Activated CD8-positive, alpha-beta memory T cell treated with anti-CD3 and anti-CD28 coated beads for 1 hour (primary cell): ENCODE measurements at regions not wholly inside any gene's neighbourhood (a gene's known extent, or its start where the extent isn't known, plus 50 kb on each side); places are given as distances from the start of the nearest gene placed in this dataset.
"Not testable (repeated sequence)": the region's sequence is repeated elsewhere in the genome, so short reads cannot be mapped to it uniquely, and the experiment has no call there.

Experiments
- DNase-seq, 2 donors: peaks; one replicate each; pipeline ENCODE4 v3.0.0-alpha.2; 2020; ENCODE audit warnings: low read depth in 1 of 2; ENCODE audit errors: extremely low read depth in 1 of 2

DNA sequence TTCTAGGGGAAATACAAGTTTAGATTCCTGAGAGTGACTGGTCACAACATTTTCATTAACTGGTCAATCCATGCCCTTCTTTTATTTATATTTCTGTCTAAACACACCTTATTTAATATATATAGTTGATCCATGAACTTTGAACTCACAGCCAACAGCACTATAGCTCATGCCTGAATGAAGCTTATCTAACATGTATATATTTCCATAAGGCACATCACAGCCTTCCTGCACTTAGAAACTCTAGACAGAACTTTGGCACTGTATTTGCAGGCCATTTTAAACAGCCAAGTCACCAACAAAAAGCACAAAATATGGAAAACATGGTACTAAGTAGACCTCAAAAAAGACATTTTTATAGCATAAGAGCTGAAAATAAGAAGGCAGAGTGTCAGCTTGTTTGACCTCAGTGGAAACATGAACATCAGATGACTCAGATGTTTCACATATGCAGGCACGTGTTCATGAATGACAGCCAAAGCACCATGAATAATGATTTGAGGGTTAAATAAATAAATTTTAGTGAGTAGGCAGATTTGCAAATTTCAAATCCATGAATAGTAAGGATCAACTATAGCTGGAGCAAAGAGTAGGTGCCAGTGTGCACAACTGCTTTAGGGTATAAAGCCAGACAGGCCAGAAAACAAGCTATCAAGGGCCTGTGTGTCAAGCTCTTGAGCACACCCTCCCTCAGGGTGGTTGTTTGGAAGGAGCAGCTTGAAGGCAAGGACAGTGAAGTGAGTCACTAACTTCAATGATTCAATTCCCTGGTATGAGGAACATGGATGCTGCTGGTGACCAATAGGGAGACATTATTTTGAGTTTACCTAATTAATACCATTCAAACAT is 88.9 kb upstream of the NT5E start:
- DNase-seq: no peak

DNA sequence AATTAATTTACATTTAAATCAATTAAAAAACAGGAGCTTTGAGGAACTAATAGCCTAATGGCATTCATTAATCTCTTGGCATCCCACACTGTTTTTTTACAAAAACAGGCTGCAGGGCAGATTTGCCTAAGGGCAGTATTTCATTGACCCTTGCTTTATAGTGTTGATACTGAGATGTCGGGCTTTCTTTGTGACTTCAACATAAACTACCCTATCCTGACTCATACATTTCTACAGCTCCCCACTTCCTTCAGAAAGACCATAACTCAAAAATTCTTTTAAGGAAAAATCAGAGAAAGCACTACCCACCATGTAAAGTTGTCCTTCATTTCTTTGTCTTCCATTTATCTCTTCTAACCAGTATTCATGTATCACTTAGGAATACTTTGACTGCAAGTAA is 92.2 kb upstream of the NT5E start:
- DNase-seq: no peak

DNA sequence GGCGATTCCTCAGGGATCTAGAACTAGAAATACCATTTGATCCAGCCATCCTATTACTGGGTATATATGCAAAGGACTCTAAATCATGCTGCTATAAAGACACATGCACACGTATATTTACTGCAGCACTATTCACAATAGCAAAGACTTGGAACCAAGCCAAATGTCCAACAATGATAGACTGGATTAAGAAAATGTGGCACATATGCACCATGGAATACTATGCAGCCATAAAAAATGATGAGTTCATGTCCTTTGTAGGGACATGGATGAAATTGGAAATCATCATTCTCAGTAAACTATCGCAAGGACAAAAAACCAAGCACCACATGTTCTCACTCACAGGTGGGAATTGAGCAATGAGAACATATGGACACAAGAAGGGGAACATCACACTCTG is 93.1 kb upstream of the NT5E start:
- DNase-seq: not testable (repeated sequence)

- DNase-seq: no peak
Observed at GRCh38 chr6:85355816-85356215, 94.1 kb upstream of the NT5E start.

DNA sequence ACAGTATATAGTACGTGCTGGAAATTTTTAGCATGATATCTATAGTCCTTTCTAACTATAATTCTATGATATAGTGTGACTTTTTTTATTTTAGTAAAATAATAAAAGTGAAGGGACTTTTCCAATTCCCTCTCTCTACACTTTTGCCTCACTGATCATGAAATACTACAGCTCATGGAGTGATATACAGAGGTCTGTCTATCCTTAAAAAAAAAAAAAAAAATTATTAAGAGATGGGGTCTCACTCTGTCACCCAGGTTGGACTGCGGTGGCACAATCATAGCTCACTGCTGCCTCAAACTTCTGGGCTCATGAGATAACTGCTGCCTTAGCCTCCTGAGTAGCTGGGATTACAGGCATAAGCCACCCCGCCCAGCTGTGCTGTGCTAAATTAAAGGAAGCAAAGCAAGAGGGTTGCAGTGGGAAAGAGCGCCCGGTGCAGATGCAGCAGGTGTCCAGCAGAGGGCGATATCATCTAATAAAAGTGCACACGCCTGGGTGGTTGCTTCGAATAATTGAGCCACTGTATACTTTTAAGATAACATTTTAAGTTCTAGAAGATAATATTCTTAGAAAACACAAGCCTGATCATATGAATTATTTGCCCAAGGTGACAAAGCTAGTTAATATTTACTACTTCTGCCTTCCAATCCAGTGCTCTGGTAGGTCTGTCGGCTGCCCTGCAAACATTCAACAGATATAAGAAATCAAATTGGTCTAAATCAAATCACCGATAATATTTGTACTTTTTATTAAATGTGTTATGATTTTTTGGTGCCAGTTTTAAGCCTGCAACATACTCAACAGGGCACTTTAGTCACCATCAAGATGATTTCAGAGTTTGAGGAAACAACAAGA is 94.9 kb upstream of the NT5E start:
- peak; percentile 29 to 35 for DNase-seq

DNA sequence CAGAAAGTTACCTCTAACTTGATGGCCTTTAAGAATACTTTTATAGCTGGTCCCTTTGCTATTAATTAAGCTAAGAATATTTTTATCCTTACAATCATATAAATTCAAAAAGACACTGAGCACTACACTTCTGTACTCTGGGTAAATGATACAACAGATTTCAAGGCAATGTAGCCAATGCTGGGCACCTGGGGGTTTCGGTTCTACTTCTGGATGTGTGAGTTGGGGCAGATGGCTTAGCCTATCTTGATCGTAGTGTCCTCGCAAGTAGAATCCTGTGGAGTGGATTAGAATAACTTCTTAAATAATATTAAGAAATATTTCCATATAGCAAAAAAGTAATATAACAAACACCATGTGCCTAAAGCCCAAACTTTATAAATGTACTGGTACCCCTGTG is 96.9 kb upstream of the NT5E start:
- no peak for DNase-seq

DNA sequence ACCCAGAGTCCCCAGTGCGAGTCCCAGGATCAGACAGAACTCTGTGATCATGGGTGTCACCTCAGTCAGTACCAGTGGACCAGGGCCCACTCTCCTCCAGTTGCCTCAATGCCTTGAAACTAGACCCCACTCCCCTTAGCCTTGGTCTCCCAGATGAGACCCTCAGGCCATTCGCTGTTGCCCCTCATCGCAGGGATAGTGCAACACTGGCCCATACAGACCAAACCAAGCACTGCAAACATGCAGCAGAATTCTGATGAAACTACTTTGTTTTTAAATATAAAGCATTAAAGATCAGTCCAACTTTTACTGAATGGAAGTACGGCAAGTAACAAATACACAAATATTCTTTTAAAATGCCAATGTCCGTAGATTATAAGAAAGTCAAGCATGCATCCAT is 101.2 kb upstream of the NT5E start:
- DNase-seq: no peak

- no peak for DNase-seq
Observed at GRCh38 chr6:85347812-85348211, 102.1 kb upstream of the NT5E start.

DNA sequence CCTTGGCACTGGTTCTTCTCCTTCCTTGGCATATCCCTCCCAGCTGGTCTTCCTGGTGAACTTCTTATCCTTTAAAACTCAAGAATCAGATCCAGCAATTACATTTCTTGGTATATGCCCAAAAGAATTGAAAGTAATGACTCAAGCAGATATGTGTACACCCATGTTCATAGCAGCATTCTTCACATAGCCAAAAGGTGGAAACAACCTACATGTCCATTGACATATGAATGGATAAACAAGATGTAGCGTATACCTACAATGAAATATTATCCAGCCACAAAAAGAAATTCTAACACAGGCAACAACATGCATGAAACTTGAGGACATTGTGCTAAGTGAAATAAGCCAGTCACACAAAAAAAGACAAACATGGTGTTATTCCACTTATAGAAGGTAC is 103.7 kb upstream of the NT5E start:
- DNase-seq: no peak

DNA sequence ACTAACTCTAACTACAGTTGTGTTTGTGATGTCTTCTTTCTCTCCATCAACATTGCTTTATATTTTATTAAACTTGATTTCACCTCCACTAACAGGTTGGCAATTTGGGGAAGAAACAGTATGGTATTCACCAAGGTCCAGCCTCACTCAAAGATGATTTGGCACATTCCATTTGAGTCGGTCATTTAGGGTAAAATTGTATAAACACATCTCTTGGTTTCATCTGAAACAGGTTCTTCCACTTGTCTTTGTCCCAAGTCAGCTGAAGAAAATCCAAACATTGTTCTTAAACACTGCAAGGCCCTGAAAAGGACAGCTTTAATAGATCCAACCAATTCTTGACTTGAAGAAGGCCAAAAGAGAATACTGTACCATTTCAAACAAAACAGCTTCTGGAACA is 104.9 kb upstream of the NT5E start:
- DNase-seq: no peak

DNA sequence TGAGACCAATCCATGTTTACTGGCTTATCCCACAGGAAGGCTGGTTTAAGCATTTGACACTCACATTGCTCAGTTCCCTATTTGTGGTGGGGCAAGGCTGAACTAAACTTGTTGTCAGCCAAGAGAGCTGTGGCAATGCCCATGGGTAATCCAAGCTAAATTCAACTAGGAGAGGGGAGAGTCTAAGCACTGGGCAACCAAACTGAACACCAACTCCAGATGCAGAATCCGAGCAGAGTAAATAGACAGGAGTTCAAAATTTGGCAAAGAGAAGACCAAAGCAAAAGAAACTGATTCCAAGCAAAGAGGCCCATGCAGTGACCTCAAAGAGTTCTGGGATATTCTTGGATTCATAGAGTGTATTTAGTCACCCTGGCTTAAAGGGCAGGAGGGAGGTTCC is 106.5 kb upstream of the NT5E start:
- DNase-seq: no peak

GRCh38 chr6:85329196-85329595 is 120.7 kb upstream of the NT5E start:
- no peak for DNase-seq

DNA sequence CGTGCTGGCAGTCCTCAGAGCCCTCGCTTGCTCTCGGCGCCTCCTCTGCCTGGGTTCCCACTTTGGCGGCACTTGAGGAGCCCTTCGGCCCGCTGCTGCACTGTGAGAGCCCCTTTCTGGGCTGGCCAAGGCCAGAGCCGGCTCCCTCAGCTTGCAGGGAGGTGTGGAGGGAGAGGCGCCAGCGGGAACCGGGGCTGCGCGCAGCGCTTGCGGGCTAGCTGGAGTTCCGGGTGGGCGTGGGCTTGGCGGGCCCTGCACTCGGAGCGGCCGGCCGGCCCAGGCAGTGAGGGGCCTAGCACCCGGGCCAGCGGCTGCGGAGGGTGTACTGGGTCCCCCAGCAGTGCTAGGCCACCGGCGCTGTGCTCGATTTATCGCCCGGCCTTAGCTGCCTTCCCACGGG is 124.1 kb upstream of the NT5E start:
- not testable (repeated sequence) for DNase-seq

DNA sequence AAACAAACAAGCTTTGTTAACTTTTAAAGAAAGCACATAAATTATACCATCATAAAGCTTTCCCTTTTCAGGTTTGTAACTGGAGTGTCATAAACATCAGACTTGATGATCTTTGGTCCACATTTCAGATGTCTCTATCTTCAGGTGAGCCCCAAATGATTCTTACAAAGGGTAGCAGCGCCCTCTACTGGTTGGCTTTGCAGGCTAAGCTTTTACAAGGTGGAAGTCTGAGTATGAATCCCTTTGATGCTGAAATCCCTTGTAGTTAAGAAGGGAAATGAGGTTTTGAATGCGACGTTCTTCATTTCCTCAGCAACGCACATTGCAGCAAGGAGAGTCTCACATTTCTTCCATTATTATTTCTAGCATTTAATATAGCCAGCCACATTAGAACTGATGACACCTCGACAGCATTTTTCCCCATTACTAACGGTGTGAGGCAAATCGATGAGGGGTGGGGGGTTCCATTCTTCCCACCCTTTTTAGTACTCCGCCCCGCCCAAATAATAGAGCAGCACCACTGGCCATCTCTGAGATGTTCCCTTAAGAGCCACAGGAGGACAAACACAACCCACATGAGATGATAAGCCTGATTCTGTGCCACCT is 126.3 kb upstream of the NT5E start:
- peak; percentile 49 to 53 for DNase-seq

- no peak for DNase-seq
Observed at GRCh38 chr6:85322446-85323105, 127.3 kb upstream of the NT5E start.

- DNase-seq: no peak
Observed at GRCh38 chr6:85321906-85322305, 128.0 kb upstream of the NT5E start.

DNA sequence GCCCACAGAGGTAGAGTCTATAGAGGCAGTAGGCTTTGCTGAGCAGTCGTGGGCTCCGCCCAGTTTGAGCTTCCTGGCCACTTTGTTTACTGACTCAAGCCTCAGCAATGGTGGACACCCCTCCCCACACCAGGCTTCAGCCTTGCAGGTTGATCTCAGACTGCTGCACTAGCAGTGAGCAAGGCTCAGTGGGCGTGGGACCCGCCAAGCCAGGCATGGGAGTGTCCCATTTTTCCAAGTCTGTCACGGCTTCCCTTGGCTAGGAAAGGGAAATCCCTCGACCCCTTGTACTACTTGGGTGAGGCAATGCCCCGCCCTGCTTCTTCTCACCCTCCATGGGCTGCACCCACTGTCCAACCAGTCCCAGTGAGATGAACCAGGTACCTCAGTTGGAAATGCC is 135.3 kb upstream of the NT5E start:
- no peak for DNase-seq

DNA sequence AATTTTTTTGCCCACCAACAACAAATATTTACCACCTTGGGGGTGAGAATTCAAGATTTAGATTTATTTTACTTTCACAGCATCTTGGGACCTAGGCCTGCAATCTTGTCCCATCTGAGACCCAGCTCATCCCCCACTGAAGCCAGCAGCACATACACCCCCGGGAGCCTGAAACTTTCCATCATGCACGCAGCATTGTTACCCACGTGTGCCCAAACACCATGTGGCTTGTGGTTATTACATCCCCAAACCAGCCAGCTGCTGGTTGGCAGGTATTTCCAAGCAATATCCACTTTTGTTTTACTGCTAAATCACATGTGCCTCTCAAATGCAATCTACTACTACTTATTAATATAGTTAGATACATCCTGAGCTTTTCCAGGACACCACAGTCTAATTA is 149.3 kb upstream of the NT5E start:
- DNase-seq: no peak

DNA sequence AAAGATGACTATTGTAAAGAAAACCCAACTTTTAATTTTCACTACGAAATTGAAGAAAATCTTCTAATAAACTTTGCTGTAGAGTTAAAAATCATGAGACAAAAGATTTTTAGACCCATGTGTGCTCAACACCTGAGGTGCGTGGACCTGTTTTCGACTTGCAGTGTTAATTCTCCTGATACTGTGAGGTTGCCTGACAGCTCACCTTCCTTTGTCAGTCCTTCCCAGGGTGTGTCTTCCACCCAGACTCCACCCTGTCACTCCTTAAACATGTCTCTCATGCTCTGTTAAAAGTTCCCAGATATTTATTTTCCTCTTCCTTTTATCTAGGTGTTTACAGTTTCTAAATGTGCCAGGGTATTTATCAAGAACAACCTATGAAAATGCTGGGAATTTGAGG is 151.3 kb upstream of the NT5E start:
- no peak for DNase-seq

DNA sequence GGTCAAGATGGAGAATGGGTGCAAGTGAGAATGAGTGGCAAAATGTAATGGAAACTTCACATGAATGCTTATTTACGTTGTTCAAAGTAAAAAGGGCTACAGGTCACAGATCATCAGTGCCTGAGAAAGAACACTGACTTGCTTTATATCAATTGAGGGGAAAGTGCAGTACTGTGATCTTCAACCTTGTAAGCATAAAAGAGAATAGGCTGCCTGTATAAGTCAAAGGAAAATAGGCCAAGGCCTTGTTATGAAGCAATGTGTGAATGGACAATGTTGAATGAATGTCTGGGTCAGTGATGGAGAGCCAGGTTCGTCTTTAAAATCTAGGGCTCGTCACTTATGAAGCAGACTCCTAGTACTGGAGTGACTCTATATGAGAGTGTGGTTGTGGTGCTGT is 158.6 kb upstream of the NT5E start:
- DNase-seq: no peak

DNA sequence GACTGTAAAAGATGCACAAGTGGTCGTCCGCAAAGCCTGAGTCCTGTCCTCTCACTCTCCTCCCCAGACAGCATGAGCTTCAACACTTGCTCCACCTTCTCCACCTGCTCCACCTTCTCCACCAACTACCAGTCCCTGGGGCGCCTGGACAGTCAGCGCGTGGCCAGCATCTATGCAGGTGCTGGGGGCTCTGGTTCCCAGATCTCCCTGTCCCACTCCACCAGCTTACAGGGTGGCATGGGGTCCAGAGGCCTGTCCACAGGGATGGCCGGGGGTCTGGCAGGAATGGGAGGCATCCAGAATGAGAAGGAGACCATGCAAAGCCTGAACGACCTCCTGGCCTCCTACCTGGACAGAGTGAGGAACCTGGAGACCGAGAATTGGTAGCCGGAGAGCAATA is 162.2 kb upstream of the NT5E start:
- no peak for DNase-seq
